H1 (cell line): ENCODE measurements at regions not wholly inside any gene's neighbourhood (a gene's known extent, or its start where the extent isn't known, plus 50 kb on each side); places are given as distances from the start of the nearest gene placed in this dataset.

Experiments used
- BCL11A ChIP-seq, 2 experiments: IDR thresholded peaks; one replicate each; pipeline ENCODE4 v1.6.1; 2011; ENCODE audit warnings: low read depth in 2 of 2, low read length in 2 of 2, mild to moderate bottlenecking in 2 of 2
- CBX8 ChIP-seq: fragments of 300-800, 300-1000 bp; sonication (generic); IDR thresholded peaks from 2 replicates; pipeline ENCODE4 v1.7.1; 2016; ENCODE audit warnings: low read depth, low read length, borderline replicate concordance
- CHD7 ChIP-seq: fragments of 300-600 bp; sonication (generic); IDR thresholded peaks from 2 replicates; pipeline ENCODE4 v1.7.1; 2012; ENCODE audit warnings: low read length, moderate library complexity, mild to moderate bottlenecking, inconsistent platforms; ENCODE audit not compliant: insufficient replicate concordance
- HDAC2 ChIP-seq, 2 experiments: fragments of 300-600 bp in 1 of 2; sonication (generic) in 1 of 2; IDR thresholded peaks; 2 replicates each; pipeline ENCODE4 v1.6.1; 2011 to 2012; ENCODE audit warnings: low read depth in 2 of 2, low read length in 2 of 2, mild to moderate bottlenecking in 2 of 2, moderate library complexity in 2 of 2, borderline replicate concordance in 1 of 2, inconsistent platforms in 1 of 2
- MAFK ChIP-seq: IDR thresholded peaks from 2 replicates; pipeline ENCODE4 v1.6.1; 2012; ENCODE audit warnings: low read depth, mild to moderate bottlenecking, improper control_type of control experiment, low read length
- RXRA ChIP-seq: IDR thresholded peaks from 2 replicates; pipeline ENCODE4 v1.6.1; 2011; ENCODE audit warnings: low read depth, mild to moderate bottlenecking, low read length, moderate library complexity; ENCODE audit not compliant: insufficient read depth
- TEAD4 ChIP-seq: IDR thresholded peaks from 2 replicates; pipeline ENCODE4 v1.6.1; 2012; ENCODE audit warnings: low read depth, low read length, inconsistent platforms, mixed read lengths

- TF ChIP-seq CHD7 (no peak), TEAD4 (no peak), HDAC2 (IDR thresholded peaks at IDR 0.05; ENCODE audit: borderline replicate concordance in 1 of 2, low read depth in 2 of 2, low read length in 2 of 2) (no peak), RXRA (no peak), BCL11A (IDR thresholded peaks at IDR 0.05; ENCODE audit: low read depth in 2 of 2, low read length in 2 of 2) (no peak), CBX8 (no peak), MAFK (no peak)
Measured at GRCh38 chr4:127525608-127526007, 107.1 kb upstream of the INTU start (continued).
